ENCODE measurements at regions not wholly inside any gene's neighbourhood (a gene's known extent, or its start where the extent isn't known, plus 50 kb on each side); places are given as distances from the start of the nearest gene placed in this dataset.

DNA sequence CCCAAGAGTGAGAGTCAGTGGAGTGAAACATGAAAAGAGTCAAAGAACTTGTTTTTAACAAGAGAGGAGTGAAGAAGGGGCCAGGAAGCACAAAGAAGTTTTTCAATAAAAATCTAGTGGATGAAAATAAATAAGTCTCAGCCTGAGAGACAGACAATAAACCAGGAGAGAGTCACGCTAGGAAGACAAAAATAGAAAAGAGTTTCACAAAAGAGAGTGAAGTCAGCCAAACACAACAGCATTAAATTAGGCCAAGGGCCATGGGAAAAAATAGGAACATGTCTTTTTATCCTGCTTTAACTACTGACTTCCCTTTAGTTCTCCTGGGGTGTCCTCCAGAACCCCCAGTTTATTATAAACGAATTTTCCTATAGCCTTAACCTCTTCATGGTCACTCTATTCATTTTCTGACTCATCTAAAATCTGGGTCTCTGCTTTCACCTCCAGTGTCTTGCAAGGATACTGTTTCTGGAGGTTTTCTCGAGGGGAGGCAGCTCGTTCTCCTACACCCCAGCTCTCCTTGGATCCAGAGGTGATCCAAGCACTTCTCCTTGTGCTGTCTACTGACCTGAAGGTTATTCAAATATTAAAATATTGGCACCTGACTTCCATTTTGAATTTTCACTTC is 571.5 kb upstream of the PPP2R3A start:
- TF ChIP-seq, protein P1, sequence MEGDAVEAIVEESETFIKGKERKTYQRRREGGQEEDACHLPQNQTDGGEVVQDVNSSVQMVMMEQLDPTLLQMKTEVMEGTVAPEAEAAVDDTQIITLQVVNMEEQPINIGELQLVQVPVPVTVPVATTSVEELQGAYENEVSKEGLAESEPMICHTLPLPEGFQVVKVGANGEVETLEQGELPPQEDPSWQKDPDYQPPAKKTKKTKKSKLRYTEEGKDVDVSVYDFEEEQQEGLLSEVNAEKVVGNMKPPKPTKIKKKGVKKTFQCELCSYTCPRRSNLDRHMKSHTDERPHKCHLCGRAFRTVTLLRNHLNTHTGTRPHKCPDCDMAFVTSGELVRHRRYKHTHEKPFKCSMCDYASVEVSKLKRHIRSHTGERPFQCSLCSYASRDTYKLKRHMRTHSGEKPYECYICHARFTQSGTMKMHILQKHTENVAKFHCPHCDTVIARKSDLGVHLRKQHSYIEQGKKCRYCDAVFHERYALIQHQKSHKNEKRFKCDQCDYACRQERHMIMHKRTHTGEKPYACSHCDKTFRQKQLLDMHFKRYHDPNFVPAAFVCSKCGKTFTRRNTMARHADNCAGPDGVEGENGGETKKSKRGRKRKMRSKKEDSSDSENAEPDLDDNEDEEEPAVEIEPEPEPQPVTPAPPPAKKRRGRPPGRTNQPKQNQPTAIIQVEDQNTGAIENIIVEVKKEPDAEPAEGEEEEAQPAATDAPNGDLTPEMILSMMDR (IDR thresholded peaks at IDR 0.05; ENCODE audit: poor library complexity), result no peak
- TF ChIP-seq EZH2 (IDR thresholded peaks at IDR 0.05; ENCODE audit: borderline replicate concordance) (no peak), EZH2phosphoT487 (IDR thresholded peaks at IDR 0.05; ENCODE audit: low read depth, severe bottlenecking, unreplicated experiment) (no peak)
